Astrocyte of the hippocampus (primary cell): ENCODE measurements at regions not wholly inside any gene's neighbourhood (a gene's known extent, or its start where the extent isn't known, plus 50 kb on each side); places are given as distances from the start of the nearest gene placed in this dataset.
"Not testable (repeated sequence)": the region's sequence is repeated elsewhere in the genome, so short reads cannot be mapped to it uniquely, and the experiment has no call there.

Experiments
- DNase-seq: peaks from one replicate; pipeline ENCODE4 v3.0.0; 2011; ENCODE audit warnings: low read depth, low spot score

DNA sequence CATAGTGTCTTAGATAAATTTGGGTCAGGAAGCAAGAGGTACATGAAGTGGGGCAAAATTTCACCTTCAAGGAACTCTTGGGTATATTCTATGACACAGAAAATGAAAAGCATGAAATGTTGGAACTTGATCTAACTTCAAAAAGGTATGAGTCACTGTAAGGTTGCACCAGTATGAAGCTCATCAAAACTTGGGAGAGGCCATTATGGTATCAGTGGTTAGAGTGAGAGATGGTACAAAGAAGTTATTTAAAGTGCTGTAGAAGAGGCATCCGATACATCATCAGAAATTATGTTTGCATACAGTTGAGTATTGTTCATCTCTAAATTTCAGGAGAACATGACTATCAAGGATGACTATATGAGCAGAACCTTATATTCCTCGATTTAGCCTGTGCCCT, 302.9 kb upstream of the SUCLG2 start:
- DNase-seq = no peak

DNA sequence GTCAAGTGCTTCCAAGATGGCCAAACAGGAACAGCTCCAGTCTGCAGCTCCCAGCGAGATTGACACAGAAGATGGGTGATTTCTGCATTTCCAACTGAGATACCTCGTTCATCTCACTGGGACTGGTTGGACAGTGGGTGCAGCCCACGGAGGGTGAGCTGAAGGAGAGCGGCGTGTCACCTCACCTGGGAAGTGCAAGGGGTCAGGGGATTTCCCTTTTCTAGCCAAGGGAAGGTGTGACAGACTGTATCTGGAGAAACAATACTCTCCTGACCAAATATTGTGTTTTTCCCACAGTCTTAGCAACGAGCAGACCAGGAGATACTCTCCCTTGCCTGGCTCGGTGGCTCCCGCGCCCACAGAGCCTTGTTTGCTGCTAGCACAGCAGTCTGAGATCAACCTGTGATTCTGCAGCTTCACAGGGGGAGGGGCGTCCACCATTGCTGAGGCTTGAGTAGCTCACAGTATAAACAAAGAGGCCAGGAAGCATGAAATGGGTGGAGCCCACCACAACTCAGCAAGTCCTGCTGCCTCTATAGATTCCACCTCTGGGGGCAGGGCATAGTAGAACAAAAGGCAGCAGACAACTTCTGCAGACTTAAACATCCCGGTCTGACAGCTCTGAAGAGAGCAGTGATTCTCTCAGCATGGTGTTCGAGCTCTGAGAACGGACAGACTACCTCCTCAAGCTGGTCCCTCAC, 293.5 kb upstream of the SUCLG2 start:
- DNase-seq = no peak

- peak; percentile 34 for DNase-seq
These were observed 292.0 kb upstream of the SUCLG2 start for GRCh38 chr3:67946436-67946835.

GRCh38 chr3:67943546-67943945, 289.1 kb upstream of the SUCLG2 start:
- DNase-seq = no peak

- no peak for DNase-seq
These were observed 287.1 kb upstream of the SUCLG2 start for GRCh38 chr3:67941433-67942030.

DNA sequence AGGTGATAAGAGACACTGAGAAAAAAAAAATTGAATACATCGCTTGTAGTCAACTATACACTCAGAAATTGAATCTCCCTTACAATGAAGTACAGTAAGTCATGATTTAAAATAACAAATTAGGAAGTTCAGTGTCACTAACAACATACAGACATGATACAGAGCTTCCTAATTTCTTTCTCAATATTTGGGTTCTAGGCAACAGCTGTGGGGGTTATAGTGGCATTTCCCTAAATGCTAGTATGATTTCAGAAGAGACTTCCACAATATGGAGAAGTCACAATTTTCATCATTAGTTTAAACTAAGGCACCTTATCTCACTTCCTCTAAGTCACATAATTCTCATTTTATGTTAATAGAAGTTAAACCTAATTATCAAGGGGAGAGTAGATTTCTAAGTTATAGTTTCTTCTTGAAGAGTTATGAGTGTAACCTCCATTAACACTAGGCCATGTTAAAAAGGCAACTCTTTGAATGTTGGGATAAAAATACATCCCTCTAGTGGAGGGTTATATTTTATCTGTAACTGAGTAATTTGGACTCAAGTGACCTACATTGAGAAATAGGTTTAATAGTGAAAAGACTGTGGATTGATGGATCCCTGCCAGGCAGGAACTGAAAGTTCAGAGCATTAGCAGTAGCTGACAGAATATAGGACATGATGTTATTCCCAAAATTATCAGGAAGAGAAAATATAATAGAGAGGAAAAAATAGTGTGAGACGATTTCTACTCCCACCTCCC, 286.0 kb upstream of the SUCLG2 start:
- no peak for DNase-seq

DNA sequence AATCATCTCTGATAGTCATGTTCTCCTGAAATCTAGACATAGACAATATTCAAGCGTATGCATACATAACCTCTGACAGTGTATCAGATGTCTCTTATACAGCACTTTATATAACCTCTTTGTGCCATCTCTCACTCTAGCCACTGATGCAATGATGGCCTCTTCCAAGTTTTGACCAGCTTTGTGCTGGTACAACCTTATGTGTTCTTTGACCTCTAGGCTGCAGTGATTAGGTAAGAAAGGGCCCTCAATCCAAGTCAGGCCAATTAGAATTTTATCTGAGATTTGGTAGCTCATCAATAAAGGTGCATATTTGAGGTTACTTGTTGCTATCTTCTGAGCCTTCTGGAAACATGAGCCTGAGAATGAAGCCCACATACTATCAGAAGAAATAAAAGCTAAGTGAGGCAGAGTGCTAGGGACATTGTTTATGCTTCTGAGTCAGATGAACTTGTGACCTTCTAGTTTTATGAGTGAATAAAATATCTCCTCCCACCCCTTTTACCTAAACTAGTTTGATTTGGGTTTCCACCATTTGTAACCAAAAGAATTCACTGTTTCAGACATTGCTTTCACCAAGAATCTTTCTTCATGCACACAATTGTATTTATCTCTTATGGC, 283.2 kb upstream of the SUCLG2 start:
- DNase-seq = peak; percentile 23

GRCh38 chr3:67930394-67930793, 276.0 kb upstream of the SUCLG2 start:
- DNase-seq = not testable (repeated sequence)

DNA sequence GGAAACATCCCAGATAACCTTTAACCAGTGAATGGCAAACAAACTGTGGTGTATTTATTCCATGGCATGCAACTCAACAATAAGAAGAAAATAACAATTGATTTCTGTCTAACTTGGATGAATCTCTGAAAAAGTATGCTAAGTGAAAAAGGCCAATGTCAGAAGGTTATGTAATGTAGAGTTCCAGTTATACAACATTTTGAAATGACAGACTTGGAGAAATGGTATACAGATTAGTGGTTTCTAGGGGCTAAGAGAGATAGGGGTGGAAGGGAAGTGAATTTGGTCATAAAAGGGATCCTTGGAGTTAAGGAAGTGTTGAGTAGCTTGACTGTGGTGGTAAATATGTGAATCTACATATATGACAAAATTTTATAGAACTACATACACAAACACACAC, 269.4 kb upstream of the SUCLG2 start:
- DNase-seq = no peak

GRCh38 chr3:67920969-67921368, 266.6 kb upstream of the SUCLG2 start:
- DNase-seq = no peak

GRCh38 chr3:67920311-67920710, 265.9 kb upstream of the SUCLG2 start:
- DNase-seq = no peak

DNA sequence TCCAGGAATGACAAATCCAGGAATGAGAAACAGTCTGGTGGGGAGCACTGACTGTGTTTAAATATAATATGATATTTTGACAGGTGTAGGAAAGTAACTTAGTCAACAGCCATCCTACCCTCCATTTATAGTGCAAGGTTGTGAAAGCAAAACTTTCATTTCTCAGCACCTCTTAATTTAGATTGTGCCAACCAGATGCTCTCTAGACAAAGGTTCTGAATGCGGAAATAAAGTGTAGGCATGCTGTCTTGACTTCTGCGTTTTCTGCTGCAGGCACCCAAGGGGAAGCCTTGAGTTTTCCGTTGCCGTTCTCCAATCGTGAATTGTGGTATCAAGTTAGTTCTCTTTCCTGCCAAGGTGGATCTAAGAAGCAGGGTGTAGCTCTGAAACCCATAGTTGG, 261.9 kb upstream of the SUCLG2 start:
- no peak for DNase-seq

DNA sequence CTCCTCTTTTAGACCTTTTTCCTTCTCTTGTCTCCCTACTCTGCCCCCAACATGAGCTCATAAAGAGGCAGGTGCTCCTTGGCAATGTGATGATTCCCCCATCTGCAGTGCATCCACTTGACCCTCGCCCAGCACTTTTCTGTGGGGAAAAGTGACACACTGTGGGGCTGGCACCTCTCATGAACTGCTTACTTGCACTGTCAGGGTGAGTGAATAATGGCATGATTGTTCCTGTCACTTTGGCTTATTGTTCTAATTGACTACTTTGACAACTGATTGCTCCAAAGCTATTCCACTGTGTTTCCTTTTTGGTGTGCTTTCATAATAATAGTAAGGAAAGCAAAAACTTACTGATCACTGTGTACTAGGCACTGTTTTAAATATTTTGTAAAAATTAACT, 253.3 kb upstream of the SUCLG2 start:
- DNase-seq = no peak

GRCh38 chr3:67906261-67906660, 251.8 kb upstream of the SUCLG2 start:
- DNase-seq = no peak

DNA sequence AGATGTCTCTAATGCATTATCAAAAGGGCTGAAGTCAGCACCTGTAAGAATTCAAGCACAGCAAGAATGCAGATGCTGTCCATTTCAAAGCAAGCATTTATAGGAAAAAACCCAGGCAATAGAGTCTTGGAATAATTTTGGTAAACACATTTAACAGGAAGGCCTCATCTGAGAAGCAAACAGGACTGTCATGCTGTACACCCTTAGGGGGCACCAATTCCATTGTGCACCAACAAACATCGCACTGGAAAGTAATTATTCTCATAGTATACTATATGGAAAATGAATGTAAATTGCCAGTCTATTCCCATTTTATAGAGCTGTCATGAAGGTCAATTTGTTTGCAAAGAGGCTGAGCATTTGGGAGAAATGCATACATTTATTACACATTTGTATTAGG, 247.3 kb upstream of the SUCLG2 start:
- no peak for DNase-seq

DNA sequence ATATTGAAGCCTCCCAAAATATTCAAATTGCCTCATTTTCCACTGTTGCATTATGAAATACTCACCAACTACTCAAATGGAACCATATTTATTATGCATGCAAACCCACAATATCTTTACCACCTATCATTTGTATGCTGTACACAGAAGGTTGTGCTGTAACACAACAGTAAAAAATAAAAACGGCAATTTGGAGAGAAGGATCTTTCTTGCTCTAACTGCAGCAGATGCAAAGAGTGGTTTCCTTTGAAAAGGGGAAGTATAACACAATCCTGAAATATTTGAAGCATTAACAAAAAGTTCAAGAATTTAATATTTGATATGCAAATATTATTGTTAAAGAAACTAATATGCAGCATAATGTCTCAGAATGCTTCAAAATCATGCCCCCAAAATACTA, 244.5 kb upstream of the SUCLG2 start:
- DNase-seq = no peak

- DNase-seq = no peak
These were observed 243.2 kb upstream of the SUCLG2 start for GRCh38 chr3:67897351-67898336.

- DNase-seq = no peak
These were observed 241.7 kb upstream of the SUCLG2 start for GRCh38 chr3:67896130-67896529.

DNA sequence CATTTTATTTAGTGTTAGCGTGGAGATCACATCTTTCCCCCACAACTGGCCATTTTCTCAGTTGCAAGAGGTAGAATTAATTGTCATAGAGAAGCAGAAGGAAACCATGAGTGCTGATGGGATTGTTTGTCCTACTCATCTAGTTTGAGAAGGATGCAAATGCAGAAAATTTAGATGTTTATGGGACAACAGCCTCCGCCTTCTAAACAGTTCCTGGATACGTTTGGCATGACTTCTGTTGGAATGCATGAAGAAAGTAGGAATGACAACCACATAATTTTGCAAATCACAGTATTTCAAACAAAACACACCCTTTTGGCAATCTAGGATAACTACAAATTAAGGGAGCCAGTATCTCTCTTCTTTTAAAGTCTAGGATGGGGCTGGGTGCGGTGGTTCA, 240.1 kb upstream of the SUCLG2 start:
- no peak for DNase-seq

DNA sequence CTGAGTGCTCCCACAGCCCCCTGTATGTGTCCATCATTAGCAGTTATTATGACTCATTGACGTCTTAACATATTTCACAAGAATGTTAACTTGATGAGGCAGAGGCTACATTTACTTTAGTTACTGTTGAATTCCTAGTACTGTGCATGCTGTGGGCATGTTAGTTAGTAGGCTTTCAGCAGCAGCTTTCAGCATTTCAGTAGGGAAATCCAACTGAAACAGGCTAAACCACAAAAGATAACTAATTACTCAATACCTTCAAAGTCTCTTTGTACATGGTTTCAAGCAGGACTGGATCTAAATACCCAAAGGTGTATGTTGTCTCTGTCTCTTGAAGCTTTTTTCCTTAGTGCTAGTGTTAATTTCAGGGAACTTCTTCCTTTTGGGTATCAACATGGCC, 229.9 kb upstream of the SUCLG2 start:
- DNase-seq = peak; percentile 16

- no peak for DNase-seq
These were observed 229.4 kb upstream of the SUCLG2 start for GRCh38 chr3:67883766-67884165.
